AG09309 (cell line): ENCODE measurements at regions not wholly inside any gene's neighbourhood (a gene's known extent, or its start where the extent isn't known, plus 50 kb on each side); places are given as distances from the start of the nearest gene placed in this dataset.

Source experiments
- DNase-seq: peaks from one replicate; pipeline ENCODE4 v3.0.0-alpha.2; 2010; ENCODE audit warnings: low read depth
- H3K4me3 ChIP-seq: 2 replicates; pipeline ENCODE4 v1.5.1; 2011; ENCODE audit warnings: mild to moderate bottlenecking, low read depth, low read length, moderate library complexity; ENCODE audit not compliant: control insufficient read depth
- TF ChIP-seq, protein P1 (sequence below): IDR thresholded peaks from 2 replicates; pipeline ENCODE4 v1.5.1; 2011; ENCODE audit warnings: mild to moderate bottlenecking, low read depth, low read length, inconsistent platforms; ENCODE audit not compliant: insufficient read depth, control insufficient read depth; ENCODE audit errors: missing control alignments

DNA sequence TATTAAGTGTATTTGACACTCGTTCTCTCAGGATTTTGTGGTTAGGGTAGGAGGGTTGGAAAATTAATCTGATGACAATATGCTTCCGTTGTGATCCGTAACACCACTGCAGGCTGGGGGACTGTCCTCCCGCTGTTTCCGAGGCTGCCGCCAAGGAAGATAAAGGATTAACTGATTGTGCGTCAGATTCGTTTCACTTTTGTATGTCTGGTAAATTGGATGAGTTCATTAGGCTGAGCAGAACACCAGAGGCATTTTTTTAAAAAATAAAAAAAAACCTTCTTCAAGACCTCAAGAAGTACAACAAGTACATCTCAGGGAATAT lies 486.7 kb upstream of the SALL1 start:
- H3K4me3 ChIP-seq: no peak overlapping the region

DNA sequence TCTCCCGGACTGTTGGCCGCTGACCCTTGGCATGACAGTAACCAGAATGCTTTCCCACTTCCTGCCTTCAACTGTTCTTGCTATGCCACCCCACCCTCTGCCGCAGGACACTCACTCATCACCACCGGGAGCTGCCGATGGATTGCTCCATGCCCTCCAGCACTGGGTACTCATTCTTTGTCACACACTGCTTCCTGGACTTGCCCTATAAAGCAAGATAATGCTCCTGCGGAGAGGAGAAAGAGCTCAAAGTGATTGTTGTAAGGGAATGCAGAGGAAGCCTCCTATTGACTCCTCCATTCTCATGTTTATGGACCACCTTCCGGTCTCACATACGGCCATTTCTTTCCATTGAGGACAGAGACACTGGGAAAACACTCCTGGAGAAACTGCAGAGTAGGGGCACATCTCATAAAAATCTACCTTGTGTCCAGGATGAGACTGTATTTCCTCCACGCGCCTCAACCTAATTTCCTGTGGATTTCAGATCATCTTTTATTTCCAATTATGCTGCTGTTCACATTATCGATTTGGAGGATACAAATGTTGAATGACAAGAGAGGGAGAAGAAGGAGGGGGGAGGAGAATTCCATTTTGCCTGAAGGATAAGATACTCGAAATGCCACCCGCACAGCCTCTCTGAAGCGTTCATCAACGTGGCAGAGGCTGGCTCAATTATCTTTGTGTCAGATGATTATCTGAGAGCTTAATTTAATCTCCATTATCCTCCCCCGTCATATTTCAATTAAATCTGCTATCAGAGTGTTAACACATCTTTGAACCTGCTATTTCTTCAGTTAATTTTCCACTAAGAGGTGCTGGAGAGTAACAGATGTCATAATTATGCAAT lies 486.1 kb upstream of the SALL1 start:
- DNase-seq: peak; percentile 27
- no peak overlapping the region for H3K4me3 ChIP-seq
- TF ChIP-seq, protein P1, sequence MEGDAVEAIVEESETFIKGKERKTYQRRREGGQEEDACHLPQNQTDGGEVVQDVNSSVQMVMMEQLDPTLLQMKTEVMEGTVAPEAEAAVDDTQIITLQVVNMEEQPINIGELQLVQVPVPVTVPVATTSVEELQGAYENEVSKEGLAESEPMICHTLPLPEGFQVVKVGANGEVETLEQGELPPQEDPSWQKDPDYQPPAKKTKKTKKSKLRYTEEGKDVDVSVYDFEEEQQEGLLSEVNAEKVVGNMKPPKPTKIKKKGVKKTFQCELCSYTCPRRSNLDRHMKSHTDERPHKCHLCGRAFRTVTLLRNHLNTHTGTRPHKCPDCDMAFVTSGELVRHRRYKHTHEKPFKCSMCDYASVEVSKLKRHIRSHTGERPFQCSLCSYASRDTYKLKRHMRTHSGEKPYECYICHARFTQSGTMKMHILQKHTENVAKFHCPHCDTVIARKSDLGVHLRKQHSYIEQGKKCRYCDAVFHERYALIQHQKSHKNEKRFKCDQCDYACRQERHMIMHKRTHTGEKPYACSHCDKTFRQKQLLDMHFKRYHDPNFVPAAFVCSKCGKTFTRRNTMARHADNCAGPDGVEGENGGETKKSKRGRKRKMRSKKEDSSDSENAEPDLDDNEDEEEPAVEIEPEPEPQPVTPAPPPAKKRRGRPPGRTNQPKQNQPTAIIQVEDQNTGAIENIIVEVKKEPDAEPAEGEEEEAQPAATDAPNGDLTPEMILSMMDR: no peak

More for the DNA sequence above, 486.7 kb upstream of the SALL1 start:
- no peak for DNase-seq
- TF ChIP-seq, protein P1: no peak

DNA sequence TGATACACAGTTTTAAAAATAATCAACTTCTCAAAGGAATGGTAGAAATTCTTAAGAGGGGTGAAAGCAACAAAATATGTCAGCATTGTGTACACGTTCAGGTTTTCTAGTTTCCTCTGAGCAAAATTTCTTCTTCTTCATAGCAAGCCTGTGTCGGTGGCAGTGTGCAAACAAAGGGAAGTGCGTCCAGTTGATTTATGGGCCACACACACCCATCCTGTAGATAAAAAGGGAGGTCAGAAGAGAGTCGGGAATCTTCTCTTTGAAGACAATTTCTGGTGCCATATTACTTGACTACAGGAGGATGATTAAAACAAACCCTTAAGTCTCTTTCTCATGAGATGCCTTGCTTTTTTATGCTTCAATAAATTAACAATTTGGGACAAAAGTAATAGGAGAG lies 484.1 kb upstream of the SALL1 start:
- TF ChIP-seq, protein P1: no peak
- no peak overlapping the region for H3K4me3 ChIP-seq
- DNase-seq: no peak

DNA sequence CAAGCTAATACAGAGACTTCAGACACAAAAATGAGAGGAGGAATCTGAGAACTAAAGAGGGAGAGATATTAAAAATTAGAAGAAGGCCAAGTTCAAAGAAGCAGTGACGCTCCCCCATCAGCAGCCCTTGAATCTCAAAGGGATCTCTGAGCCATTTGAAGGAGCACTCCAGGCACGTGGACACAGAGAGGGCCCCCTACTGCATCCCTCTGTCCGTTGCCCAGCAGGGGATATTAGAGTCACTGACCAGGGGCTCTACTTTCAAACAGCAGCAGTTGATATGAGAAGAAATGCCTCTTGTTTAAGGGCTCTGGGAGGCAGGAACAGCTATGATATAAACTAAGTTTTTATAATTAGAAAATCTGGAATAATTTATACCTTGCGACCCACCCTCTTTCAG lies 479.0 kb upstream of the SALL1 start:
- no peak overlapping the region for H3K4me3 ChIP-seq
- DNase-seq: no peak
- TF ChIP-seq, protein P1: no peak

DNA sequence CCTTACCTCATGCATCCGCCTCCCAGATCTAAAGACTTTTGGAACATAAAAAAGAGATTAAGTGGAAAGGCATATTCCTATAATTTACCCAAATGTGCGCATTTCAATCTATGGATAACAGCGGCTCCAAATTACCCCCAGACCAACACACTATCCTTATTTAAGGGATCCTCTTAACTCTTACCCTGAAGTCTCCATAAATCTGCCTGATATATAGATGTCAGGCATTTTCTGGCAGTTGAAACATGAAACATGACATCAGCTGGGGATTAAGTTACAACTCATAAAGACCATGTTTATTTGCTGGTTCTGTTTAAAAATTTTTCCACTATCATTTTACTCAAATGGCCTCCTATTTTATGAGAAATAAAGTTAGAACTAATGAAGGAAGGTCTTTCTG lies 478.5 kb upstream of the SALL1 start:
- TF ChIP-seq, protein P1: no peak
- H3K4me3 ChIP-seq: no peak overlapping the region
- DNase-seq: no peak

DNA sequence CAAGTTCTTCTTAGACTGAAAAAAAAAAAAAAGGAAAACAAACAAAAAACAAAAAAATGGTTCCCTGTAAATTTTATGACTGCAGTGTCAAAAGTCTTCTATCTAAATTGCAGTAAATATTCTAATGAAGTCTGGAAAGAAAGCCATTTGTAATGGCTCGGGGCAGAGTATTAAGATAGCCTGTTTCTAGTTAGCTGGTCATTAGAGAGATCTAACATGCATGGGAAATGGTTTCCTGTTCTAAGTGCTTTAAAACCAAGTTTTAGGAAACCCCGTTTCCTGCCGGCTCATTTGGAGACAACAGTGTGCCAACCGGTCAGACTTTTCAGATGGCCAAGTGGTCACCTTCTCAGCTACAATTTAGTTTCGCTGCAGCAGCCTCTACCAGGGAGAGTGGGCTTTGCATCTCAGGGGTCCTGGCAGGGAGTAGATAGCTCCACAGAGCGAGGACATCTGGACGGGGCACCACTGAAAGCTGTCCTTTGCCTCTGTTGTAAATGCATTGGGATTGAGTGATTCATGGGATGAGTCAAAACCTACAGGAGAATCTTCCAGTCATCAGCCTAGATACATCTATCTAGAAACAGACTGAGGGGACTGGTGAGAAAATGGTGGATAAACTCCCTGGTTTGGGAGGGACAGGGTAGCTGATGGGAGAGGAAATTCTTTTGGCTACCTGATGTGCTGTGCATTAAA lies 473.2 kb upstream of the SALL1 start:
- DNase-seq: no peak
- no peak overlapping the region; the same call in 1 of the 2 replicates for H3K4me3 ChIP-seq
- TF ChIP-seq, protein P1: no peak
